AG08395 (cell line): ENCODE measurements at regions not wholly inside any gene's neighbourhood (a gene's known extent, or its start where the extent isn't known, plus 50 kb on each side); places are given as distances from the start of the nearest gene placed in this dataset.

Experiments used
- DNase-seq: peaks from one replicate; pipeline ENCODE4 v3.0.0; 2012; ENCODE audit warnings: mixed read lengths, low spot score

DNA sequence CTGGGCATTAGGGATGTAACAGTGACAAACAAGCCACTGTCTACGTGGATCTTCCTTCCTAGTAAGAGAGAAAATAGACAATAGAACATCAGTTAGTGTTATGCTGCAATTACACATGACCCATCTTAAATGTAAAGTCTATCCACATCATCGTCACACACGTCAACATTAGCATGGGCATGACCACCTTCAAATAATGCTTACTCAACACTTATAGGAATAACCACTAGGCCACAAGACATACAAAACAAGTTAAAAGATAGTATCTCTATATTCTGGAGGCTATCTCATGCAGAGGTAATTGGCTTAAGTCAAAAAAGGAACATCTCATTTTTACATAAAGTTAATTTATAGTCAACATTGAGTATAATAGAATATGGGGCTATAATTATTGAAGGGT is 156.5 kb downstream of the MOXD1 start:
- no peak for DNase-seq

DNA sequence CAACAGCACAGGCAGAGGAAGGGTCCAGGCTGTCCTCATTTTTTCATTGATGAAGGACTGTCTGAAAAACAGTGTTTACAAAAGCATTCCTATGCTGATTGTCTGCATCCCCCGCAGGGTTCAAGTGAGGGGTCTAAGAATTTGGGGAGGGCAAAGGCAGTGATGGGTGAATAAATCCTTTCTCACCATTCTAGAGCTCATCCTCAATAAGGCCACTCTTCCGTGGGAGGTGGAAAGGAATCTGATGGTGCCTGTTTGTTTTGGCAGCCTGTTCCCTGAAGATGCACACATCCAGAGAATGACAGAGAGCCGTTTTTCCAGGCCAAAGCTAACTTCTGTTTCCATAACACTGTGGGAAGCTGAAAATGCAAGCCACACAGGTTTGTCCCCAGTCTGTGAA is 164.5 kb downstream of the MOXD1 start:
- DNase-seq = peak; percentile 22

DNA sequence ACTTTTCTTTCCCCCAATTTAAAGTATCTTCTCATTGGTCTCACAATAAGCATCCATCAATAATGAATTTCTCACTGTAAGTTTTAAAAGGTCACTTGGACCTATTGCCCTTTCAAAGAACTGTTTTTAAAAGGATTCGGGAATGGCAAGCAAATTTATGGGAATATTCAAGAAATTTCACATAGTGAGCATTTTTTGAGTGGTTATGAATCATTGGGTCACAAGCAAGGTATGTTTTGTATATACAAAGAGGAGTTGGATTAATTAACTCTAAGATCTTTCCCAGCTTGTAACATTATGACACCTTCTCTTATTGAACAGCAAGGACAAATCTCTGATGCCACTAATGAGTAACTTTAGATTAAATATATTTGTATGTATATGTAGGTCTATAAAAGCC is 165.0 kb downstream of the MOXD1 start:
- no peak for DNase-seq

DNA sequence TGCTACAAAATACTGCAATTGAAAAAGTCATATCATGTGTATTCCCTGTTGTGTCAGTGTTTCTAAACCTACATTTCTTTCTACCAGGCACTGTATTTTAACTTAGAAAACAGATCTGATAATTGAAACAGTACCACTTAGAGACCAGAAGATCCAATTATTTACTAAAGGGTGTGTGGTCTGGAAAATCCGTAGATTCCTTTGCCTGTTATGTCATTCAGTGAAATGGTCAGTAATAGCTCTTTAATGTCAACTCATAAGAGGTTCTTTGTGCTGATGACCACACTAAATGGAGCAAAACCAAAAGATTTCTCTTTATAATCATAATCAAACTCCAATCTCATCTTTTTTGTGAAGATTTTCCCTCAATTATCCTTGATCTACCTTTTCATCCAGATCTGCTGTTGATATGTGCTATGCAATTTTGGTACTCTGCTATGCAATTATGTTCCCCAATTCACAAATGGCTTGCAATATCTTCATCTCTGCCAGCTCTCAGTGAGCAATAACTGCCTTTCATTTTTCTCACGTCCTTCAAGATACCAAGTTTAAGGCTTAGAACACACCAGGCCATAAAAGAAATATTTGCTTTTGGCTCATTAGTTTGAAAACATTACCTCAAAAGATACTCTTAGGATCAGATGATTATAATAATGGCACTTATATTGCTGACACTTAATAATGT is 165.5 kb downstream of the MOXD1 start:
- DNase-seq = no peak

DNA sequence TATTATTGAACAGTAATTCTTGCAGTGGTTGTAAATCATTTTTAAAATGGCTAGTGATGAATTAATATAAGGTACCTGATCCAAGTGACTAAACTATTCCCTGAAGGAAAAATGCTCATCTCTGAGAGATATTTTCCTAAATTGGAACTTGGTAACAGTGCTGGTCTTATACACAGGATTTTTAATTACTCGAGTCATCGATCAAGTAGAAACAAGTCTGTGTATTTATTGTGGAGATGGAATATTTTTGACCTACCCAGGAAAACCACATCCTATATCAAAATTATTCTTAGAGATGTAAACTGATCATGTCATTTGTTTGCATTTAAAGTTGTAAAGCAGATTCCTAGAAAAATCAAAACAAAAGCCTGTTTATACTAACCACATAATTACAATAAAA is 166.9 kb downstream of the MOXD1 start:
- no peak for DNase-seq

DNA sequence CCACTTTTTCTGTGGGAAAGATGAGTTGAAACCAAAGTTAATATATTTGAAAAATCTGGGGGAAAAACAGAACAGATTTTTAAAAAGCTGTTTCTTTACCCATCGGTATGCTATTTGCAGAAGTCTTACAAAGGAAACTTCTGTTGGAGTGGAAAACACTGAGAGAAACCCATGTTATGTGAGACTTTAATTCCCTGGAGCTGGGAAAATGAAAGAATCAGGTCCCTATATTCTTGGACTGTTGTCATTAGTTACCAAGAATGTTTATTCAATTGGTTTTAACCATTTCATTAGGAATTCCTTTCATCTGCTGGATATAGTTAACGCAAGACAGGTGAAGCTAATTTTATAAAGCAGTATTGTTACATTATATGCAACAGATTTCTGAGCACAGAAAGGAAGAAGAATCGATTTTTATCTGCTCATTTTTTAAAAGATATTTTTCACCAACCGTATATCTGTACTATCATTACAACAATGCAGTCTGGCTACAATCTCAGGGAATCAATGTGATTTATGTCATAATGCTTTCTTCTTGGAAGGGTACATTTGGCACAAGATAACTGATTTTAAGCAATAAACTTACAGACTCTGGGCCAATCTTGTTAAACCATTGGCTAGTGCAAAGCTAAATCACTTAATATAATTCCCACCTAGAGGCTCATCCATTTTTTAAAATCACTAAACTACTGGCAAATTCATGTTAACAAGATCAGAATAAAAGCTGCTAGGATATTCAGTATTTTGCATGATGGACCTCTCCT is 170.0 kb downstream of the MOXD1 start:
- no peak for DNase-seq

DNA sequence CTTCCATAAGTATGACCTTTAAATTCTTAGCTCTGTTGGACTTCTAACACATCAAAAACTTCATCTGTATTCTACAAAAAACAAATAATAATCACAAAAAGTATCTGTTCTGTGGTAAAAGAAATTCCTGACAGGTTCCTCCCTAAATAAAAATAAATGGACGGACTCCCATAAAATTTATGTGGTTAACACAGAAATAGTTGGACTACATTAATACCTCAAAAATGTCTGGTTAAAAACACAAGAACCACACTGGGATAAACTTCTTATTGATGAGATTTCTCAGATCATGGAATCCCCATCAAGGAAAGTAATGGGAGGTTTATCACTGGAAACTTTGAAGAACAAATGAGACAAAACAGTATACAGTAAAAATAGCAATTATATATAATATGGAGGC is 172.4 kb downstream of the MOXD1 start:
- DNase-seq = no peak

DNA sequence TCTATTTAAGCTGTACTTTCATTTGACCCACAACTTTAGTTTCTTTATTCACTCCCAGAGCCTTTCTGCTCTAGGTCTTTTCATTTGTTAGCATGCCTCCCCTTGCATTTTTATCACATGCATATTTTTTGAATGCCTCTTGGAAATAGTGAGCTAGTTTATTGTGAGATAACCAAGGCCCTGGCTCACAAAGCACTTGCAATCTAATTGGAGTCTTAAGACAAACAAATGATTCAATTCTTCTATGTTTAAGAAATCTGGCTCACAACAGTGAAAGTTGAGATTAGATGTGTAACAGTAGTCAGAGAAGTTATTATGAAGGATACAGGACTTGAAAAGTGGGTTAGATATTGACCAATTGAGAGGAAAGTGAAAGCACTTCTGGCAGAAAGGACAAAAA is 173.4 kb downstream of the MOXD1 start:
- DNase-seq = no peak

DNA sequence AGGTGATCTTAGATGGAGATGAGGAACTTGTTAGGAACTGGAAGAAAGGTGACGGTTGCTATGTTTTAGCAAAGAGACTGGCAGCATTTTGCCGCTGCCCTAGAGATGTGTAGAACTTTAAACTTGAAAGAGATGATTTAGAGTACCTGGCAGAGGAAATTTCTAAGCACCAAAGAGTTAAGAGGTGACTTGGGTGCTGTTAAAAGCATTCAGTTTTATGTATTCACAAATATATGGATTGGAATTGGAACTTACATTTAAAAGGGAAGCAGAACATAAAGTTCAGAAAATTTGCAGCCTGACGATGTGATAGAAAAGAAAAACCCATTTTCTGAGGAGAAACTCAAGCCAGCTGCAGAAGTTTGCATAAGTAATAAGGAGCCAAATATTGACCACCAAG is 176.3 kb downstream of the MOXD1 start:
- no peak for DNase-seq

DNA sequence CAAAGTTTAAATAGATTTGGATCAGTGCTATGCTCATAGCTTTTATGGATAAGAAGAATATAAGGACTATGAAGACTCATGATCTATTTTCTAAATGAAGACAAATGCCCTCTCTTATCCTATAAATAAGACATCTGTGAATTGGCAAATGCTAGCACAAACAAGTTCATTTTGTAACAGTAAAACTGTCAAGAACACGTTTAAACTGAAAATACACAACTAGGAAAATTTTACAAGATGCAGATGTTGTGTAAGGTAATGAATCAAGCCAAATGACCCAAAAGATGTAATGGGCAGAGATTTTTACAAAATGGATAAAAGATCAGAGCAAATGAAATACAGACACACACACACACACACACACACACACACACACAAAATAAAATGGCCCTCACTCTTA is 180.5 kb downstream of the MOXD1 start:
- no peak for DNase-seq

DNA sequence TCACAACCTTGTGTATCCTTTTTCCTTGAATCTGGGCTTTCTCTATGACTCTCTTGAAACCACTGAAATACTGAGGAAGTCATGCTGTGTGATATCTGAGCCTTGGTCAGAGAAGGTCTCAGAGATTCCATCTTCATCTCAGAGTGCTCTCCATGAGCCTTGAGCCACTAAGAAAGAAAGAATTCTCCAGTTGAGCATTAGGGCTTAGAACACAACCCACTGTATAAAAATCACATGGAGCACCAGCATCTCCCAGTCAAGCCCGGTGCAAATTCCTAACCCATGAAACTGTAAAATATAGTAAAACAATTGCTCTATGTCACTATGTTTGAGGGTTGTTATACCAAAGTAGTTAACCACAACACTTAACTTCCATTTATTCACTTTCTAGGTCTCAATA is 181.4 kb downstream of the MOXD1 start:
- no peak for DNase-seq

DNA sequence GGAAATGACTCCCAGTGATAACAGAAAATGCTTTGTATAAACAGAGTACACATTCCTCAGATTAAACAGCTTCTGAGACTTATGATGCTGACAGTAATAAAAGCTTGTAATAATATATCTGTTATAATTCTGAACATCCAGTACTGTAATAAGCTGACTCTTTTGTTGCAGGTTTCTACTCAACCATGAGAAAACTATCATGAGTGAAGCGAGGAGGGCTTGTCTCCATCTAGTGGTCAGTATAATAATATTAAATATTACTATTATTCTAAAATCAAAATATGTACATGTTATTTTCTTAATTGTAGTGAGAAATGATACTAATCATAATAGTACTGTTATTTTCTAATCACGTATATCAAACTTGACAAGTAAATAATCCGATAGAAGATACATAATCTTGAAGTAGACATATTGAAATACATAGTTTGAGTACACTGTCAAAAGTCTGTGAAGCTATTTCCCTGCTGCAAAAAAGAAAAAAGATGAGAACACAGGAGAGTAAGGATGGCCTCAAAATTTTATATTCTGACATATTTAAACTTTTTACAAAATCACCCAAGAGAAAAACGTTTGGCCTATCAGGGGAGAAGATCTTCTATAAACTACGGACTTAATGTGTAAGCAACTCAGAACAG is 183.1 kb downstream of the MOXD1 start:
- peak; percentile 26 for DNase-seq

DNA sequence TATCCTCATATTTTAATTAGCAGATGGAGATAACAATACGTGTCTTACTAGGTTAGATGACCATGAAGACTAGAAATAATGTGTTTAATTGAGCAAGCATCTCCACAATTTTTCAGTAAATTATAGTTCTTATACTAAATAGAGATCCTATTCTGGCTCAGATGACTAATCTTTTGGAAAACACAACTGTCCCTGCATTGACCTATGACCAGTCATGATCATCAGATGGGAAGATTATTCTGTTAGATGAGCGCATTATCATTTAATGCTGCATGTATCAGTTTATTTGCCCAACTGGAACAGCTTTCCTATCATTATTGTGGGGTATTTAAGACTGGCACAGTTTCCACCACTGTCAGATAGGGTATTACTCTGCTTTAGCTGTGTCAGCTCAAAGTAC is 185.5 kb downstream of the MOXD1 start:
- DNase-seq = no peak

DNA sequence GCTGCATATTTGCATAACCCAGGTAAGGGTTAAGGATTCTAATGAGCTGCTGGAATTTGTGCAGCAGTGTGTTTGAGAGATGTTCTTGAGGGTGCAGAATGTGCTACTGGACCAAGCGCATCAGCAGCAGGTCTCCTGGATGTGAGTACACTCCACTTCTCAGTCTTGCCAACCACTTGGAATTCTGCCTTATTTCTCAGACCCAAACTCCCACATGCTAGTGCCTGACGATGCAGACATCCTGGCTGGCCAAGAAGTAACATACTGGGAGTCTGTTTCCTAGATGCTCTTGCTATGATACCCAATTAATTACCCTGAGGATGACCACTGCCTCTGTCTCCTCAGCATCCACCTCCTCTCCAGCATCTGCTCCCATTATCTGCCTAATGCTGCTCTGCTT is 186.6 kb downstream of the MOXD1 start:
- DNase-seq = no peak

DNA sequence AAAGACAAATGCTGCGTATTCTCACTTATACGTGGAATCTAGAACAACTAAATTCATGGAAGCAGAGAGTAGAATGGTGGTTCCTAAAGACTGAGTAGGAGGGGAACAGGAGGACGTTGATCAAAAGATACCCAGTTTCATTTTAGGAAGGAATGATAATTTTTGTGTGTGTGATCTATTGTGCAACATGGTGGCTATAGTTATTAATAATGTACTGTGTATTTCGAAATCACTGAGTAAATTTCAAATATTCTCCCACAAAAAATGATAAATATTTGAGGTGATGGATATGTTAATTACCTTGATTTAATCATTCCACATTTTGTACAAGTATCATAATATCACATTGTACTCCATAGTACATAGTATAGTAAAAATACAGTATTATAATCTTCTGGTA is 187.5 kb downstream of the MOXD1 start:
- DNase-seq = no peak

DNA sequence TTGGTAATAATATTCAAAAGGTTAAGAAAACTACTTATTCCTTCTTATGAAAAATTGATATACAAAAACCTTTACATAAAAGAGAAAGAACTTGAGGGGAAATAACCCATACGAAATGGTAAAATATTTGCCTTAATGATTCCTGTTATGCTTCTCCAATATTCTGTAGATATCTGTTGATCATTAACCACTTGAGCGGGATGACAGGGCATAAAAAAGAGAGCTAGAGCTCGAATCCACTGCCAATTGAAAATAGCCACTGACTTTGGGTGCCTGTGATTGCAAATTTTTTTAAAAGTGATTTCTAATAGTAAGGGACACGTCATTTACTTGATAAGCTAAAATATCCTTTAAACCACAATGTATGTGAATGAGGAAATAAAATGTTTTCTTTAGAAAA is 188.1 kb downstream of the MOXD1 start:
- no peak for DNase-seq

DNA sequence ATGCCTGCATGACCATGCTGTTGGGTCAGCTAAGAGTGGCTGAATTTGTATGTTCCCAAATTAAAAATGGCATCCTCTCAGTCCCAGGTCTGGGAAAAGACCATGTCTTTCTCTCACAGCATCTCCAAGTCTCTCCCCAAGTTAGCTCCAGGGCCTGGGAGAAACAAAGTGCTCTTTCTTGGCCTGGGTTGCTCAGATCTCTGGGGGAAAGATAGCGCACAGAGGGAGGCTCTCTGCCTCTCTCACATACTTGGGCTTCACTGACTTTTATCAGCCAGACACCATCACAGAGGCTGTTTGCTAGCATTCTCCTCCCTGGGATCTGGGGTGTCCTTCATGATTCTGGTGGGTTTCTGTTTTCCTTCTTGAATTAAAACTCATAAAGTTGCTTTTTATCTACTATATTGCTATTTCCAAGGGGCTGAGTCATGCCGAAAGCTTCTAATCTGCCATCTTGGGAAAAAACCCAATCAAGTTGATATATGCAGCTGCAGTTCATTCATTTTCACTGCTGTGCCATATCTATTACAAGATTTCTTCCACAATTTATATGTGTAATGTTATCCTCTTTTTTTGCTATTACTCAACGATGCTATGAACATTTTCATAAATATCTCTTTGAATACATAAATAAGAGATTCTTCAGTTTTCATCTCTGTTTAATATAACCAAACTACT is 190.2 kb downstream of the MOXD1 start:
- no peak for DNase-seq

DNA sequence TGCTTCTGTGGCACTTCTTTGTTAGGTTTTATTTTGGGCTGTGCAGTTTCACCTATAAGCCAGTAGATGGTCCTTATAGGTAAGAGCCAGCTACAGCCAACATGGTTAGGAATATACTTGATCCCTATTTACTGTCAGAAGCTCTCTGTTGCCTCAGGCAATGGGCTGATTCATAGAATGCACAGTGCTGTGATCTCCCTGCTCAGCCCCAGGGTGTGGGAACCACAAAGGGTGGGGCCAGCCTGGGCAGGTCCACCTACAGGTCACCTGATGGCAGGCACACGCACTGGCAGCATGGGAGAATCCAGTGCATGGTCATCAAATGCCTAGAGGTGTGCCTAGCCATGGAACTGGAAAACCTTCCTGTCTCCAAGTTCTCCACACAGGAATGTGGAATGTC is 191.9 kb downstream of the MOXD1 start:
- DNase-seq = no peak

DNA sequence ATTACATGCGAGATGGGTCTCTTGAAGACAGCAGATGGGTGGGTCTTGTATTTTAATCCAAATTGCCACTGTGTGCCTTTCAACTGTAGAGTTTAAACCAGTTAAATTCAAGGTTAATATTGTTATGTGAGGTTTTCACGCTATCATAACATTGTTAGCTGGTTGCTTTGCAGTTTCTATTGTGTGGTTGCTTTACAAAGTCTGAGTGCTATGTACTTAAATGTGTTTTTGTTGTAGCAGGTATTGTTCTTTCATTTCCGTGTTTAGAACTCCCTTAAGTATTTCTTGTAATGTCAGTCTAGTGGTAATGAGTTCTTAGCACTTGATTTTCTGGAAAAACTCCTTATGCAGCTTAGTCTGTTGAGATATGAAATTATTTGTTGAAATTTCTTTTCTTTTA is 193.3 kb downstream of the MOXD1 start:
- DNase-seq = no peak

DNA sequence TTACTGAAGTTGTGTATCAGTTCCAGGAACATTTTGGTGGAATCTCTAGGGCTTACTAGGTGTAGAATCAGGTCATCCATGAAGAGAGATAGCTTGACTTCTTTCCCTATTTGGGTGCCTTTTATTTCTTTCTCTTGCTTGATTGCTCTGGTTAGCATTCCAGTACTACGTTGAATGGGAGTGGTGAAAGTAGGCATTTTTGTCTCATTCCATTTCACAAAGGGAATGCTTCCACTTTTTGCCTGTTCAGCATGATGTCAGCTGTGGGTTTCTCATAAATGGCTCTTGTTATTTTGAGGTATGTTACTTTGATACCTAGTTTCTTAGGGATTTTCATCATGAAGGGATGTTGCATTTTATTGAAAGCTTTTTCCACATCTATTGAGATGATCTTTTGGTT is 195.3 kb downstream of the MOXD1 start:
- no peak for DNase-seq

DNA sequence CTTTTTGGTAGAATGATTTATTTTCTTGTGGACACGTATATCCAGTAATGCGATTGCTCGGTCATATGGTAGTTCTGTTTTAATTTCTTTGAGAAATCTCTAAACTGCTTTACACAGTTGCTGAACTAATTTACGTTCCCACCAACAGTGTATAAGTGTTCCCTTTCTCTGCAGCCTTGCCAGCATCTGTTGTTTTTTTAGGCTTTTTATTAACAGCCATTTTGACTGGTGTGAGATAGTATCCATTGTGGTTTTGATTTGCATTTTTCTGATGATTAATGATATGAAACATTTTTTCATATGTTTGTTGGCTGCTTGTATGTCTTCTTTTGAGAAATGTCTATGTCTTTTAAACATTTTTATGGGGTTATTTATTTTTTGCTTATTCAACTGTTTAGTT is 196.7 kb downstream of the MOXD1 start:
- DNase-seq = no peak

DNA sequence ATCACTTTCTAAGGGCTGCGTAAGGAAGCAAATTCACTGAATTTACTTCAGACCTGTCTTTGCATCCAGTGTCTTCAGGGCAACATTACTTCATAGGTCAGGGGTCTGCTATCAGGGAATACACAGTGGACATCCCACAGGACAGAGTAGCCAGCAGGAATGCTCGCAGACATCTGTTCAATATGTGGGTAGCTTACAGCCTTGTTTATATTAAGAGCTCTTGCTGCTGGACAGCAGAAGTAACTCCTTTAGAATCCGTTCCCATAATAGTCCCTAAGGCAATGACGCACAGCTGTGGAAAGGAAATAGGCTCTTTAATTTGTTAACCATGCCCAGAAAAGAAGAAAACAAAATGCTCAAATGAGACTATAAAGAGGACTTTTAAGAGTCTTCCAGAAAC is 198.7 kb downstream of the MOXD1 start:
- DNase-seq = peak; percentile 88

DNA sequence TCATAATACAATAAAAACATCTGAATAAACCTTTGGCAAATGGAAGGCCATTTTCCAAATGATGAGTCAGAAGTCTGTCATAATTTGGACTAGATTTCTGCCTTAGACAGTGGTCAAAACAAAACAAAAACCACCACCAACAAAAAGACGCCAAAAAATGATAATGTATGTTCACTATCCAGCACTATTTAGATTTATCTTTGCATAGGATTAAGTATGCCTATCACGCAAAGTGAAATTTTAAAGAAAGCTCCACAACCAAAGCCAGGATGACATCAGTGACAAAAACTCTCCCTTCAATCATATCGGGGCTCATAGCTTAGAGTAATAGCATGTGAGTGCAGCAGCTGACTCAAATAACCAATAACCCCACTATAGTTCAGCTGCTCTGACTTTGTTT is 201.9 kb downstream of the MOXD1 start:
- DNase-seq = peak; percentile 51
